Fibroblast of skin of right biceps (primary cell): ENCODE measurements at regions not wholly inside any gene's neighbourhood (a gene's known extent, or its start where the extent isn't known, plus 50 kb on each side); places are given as distances from the start of the nearest gene placed in this dataset.
A peak's percentile ranks its signal among the peaks of the same experiment; 100 is the strongest.
"Not testable (repeated sequence)": the region's sequence is repeated elsewhere in the genome, so short reads cannot be mapped to it uniquely, and the experiment has no call there.

Source experiments
- DNase-seq: peaks from one replicate; pipeline ENCODE4 v3.0.0-alpha.2; 2013

GRCh38 chr16:76988526-76988925, 202.5 kb upstream of the MON1B start:
- DNase-seq: no peak

DNA sequence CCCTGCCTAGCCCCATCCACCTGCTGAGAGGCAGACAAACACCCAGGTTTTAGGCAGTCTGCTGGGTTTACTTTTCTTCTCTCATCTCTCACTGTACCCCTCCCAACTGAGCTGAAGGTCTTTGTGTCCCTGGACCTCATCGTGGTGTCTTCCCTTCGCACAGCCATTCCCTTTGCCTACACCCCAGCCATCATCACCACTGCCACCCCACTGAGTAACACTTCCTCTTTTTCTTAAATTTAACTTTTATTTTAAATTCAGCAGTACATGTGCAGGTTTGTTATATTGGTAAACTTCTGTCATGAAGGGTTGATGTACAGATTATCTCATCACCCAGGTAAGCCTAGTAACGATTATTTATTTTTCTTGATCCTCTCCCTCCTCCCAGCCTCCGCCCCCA, 188.3 kb upstream of the MON1B start:
- DNase-seq: no peak

GRCh38 chr16:77009453-77009852, 181.5 kb upstream of the MON1B start:
- no peak for DNase-seq

DNA sequence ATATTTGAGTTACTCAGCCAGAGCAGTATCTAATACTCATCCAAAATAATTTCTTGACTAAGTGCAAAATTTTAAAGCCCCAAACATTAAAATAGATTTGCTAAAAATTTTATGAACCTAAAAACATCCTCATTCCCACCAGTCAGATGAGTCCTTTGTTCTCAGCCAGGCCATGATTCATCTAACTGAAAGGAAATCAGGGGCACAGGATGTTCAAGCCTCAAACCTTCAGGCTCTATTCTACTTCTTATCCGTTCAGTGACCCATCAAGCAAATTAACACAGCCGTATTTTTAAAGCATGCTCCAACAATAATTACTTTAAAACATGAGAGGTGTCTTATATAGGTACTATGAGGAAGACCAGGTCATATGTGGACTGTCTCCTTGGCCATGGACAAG, 176.5 kb upstream of the MON1B start:
- DNase-seq: no peak

GRCh38 chr16:77030600-77030999, 160.4 kb upstream of the MON1B start:
- no peak for DNase-seq

GRCh38 chr16:77033516-77033915, 157.5 kb upstream of the MON1B start:
- no peak for DNase-seq

- no peak for DNase-seq
Measured at GRCh38 chr16:77035361-77035760, 155.6 kb upstream of the MON1B start.

- no peak for DNase-seq
Measured at GRCh38 chr16:77037696-77038347, 153.2 kb upstream of the MON1B start.

- DNase-seq: no peak
Measured at GRCh38 chr16:77041468-77041867, 149.5 kb upstream of the MON1B start.

DNA sequence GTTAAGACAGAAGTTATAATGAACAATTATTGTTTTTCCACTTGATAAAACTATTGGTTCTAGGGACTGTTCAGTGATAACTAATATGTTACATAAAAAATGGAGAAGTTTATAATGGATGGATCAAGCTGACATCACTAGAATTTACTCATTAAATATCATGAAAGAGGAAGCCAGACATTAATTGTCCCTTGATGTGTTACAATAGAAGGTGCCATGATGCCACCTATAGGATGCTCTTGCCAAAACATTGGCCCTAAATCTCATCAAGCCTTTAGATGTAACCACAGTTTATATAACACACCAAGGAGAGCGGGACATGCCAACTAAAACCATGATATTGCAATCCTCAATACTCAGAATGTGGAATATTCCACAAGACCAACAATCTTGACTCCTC, 147.9 kb upstream of the MON1B start:
- peak; percentile 14 for DNase-seq

DNA sequence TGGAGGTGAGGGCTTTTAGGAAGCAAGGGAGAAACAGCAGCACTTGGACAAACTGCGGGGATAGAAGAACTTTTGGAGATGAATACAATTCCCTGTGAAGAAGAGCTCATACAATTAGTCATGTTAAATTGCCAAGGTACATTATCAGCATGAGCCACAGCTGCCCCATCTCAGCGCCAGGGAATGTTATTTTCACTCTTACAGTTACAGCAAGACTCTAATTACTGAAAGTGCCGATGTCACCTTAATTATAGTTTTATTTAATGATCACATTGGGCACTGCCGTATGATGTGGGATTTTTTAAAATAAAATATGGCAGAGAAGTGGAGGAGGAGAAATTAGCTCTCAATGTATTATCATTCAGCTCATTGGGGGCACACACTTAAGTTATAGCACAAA, 144.8 kb upstream of the MON1B start:
- no peak for DNase-seq

GRCh38 chr16:77048085-77048484, 142.9 kb upstream of the MON1B start:
- DNase-seq: no peak

- no peak for DNase-seq
Measured at GRCh38 chr16:77049577-77049976, 141.4 kb upstream of the MON1B start.

DNA sequence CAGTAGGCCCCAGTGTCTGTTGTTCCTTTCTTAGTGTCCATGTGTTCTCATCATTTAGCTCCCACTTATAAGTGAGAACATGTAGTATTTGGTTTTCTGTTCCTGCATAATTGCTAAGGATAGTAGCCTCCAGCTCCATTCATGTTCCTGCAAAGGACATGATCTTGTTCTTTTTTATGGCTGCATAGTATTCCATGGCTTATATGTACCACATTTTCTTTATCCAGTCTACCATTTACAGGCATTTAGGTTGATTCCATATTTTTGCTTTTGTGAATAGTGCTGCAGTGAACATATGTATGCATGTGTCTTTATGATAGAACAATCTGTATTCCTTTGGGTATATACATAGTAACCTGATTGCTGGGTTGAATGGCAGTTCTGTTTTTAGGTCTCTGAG, 134.4 kb upstream of the MON1B start:
- DNase-seq: not testable (repeated sequence)

GRCh38 chr16:77057161-77057774, 133.7 kb upstream of the MON1B start:
- no peak for DNase-seq

- no peak for DNase-seq
Measured at GRCh38 chr16:77059446-77059845, 131.5 kb upstream of the MON1B start.

- DNase-seq: no peak
Measured at GRCh38 chr16:77060614-77061013, 130.4 kb upstream of the MON1B start.

DNA sequence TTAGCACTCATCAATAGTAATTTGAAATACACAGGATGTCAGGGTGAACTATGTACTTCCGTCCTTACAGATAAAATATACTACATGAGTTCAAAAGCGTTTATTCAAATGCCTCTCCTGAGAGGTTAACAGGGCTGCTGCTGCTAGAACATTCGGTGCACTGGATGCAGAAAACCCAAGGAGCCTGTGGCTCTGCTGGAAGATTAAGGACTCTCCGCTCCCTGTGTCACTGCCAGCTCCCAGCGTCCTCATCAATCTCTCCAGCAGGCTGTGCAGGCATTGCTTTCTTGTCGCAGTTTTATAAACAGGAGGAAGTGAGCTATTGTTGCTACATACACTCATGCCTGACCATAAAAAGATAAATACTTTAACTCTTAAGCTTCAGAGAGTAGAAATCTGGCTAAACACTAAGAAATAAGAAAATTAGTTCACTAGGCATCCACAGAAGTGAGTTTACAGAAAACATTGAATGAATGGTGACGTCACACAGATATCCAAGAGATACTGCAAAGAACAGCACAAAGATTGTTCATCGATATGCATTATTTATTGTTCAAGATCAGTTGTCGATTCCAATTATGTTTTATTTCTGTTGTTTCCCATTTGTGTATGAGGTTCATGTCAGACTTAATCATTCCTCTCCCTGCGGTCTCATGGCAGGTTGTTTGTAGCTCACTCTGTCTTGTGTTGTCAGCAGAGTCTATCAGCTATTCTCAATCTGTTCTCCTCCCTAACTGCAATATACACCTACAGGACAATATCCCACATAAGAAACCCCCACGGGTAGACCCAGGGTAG, 127.9 kb upstream of the MON1B start:
- no peak for DNase-seq

DNA sequence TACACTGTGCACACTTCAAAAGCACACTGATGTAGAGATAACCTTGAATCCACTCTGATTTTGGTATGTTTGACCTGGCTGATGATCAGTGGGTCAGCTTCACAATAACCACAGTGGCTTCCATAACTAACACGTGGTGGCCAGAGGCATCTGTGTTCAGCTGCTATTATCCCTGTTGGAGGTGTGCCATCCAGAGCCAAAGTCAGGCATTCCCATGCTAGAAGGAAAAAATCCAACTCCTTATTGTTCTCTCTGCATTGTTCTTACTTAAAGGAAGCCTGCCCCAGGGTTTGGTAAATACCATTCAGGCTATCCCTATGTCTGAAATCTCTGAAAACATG, 127.3 kb upstream of the MON1B start:
- DNase-seq: no peak

GRCh38 chr16:77064037-77064436, 127.0 kb upstream of the MON1B start:
- DNase-seq: no peak

DNA sequence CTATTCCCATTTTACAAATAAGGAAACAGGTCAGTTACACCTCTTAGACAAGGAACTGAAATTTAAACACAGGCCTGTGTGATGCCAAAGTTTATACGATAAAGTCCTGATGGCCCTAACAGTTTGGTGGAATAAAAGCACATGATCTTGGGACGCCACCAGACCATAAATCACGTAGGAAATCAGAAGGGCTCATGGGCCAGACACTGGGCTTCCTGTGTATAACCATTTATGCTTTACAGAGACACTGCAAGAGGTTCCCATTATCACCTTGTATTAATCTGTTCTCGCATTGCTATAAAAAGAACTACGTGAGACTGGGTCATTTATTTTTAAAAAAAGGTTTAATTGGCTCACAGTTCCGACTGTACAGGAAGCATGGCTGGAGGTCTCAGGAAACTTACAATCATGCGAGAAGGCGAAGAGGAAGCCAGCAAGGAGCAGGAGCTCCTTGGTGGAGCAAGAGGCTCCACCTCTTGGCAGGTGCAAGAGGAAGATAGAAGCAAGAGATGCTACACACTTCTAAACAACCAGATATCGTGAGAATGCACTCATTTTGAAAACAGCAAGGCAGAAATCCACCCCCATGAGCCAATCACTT, 124.0 kb upstream of the MON1B start:
- no peak for DNase-seq

DNA sequence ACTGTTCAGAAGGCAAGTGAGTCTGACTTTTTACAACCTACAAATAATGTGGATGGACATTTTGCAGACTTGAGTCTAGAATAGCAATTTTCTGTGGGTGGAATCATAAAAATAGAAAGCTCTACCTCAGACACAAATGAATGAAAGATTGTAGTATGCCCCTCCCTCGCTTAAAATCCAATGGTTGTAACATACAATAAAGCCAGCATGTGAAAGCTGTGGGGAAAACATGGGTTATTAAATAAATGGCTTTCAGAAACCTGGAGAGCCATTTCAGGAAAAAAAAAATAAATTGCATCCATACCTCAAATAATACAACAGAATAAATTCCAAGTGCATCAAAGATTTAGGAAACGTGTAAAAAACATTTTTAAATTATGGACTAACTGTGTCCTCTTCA, 123.1 kb upstream of the MON1B start:
- no peak for DNase-seq

GRCh38 chr16:77068402-77068801, 122.6 kb upstream of the MON1B start:
- no peak for DNase-seq

GRCh38 chr16:77069929-77070328, 121.1 kb upstream of the MON1B start:
- no peak for DNase-seq
